H54 (cell line): ENCODE measurements at regions not wholly inside any gene's neighbourhood (a gene's known extent, or its start where the extent isn't known, plus 50 kb on each side); places are given as distances from the start of the nearest gene placed in this dataset.

Experiments used
- DNase-seq: peaks from one replicate; pipeline ENCODE4 v3.0.0; 2011; ENCODE audit warnings: low spot score, mixed read lengths; ENCODE audit not compliant: insufficient read length
- FAIRE-seq: peaks from 3 replicates; lab custom pipeline; 2011; peaks lifted over from hg19 to GRCh38; lab: Jason Lieb, UNC
- POLR2A ChIP-seq: IDR thresholded peaks from 2 replicates; pipeline ENCODE4 v1.6.1; 2011; ENCODE audit warnings: low read depth, mild to moderate bottlenecking, low read length

- no peak for TF ChIP-seq POLR2A
- DNase-seq (no peak), FAIRE-seq (no peak)
Measured at GRCh38 chr2:128833664-128834027, 515.0 kb upstream of the HS6ST1 start.

- TF ChIP-seq POLR2A = no peak
- FAIRE-seq (no peak), DNase-seq (no peak)
Measured at GRCh38 chr2:128834207-128834879, 515.7 kb upstream of the HS6ST1 start.

- DNase-seq = no peak
- TF ChIP-seq POLR2A = no peak
- no peak for FAIRE-seq
Measured at GRCh38 chr2:128834880-128835252, 516.2 kb upstream of the HS6ST1 start.

GRCh38 chr2:128835342-128835855, 516.7 kb upstream of the HS6ST1 start:
- TF ChIP-seq POLR2A = no peak
- no peak for FAIRE-seq
- DNase-seq = no peak

GRCh38 chr2:128835974-128836373, 517.3 kb upstream of the HS6ST1 start:
- FAIRE-seq (no peak), DNase-seq (no peak)
- TF ChIP-seq POLR2A = no peak

- no peak for TF ChIP-seq POLR2A
- no peak for FAIRE-seq
- no peak for DNase-seq
Measured at GRCh38 chr2:128836559-128837100, 518.0 kb upstream of the HS6ST1 start.

GRCh38 chr2:128838244-128838643, 519.6 kb upstream of the HS6ST1 start:
- DNase-seq = no peak
- TF ChIP-seq POLR2A = no peak
- FAIRE-seq = no peak

GRCh38 chr2:128841803-128842202, 523.1 kb upstream of the HS6ST1 start:
- DNase-seq (no peak), FAIRE-seq (no peak)
- no peak for TF ChIP-seq POLR2A

- TF ChIP-seq POLR2A = no peak
- DNase-seq (no peak), FAIRE-seq (no peak)
Measured at GRCh38 chr2:128867311-128867710, 548.6 kb upstream of the HS6ST1 start.

GRCh38 chr2:128867936-128868636, 549.4 kb upstream of the HS6ST1 start:
- DNase-seq (no peak), FAIRE-seq (no peak)
- TF ChIP-seq POLR2A = no peak

- TF ChIP-seq POLR2A = no peak
- DNase-seq (no peak), FAIRE-seq (no peak)
Measured at GRCh38 chr2:128868686-128869551, 550.3 kb upstream of the HS6ST1 start.

- DNase-seq (no peak), FAIRE-seq (no peak)
- no peak for TF ChIP-seq POLR2A
Measured at GRCh38 chr2:128874608-128875007, 555.9 kb upstream of the HS6ST1 start.

GRCh38 chr2:128876986-128877983, 558.6 kb upstream of the HS6ST1 start:
- TF ChIP-seq POLR2A = no peak
- no peak for DNase-seq
- no peak for FAIRE-seq

- FAIRE-seq = no peak
- TF ChIP-seq POLR2A = no peak
- DNase-seq = no peak
Measured at GRCh38 chr2:128879161-128879560, 560.5 kb upstream of the HS6ST1 start.
